ENCODE measurements at regions not wholly inside any gene's neighbourhood (a gene's known extent, or its start where the extent isn't known, plus 50 kb on each side); places are given as distances from the start of the nearest gene placed in this dataset.

GRCh38 chr5:107766439-107766838 is 95.7 kb upstream of the EFNA5 start:
- Histone ChIP-seq H3K27me3 (no peaks in the 10 kb centered on the region), H3K4me1 (no peaks in the 10 kb centered on the region), H3K9me3 (no peaks in the 10 kb centered on the region), H3K4me3 (no peak overlapping the region), H3K27ac (no peak overlapping the region), H3K36me3 (ENCODE audit: low read depth, missing control alignments) (no peaks in the 10 kb centered on the region)
- DNase-seq, result no peak
- 71 to 72% methylated on average over 5 of the region's 5 CpGs for WGBS, 2 donors
- TF ChIP-seq CTCF (IDR thresholded peaks at IDR 0.05) (no peak), POLR2A (IDR thresholded peaks at IDR 0.05) (no peak)
- intact Hi-C loops (cut with DNase I; ENCODE audit: low total_unique reads), result no loop called here

GRCh38 chr5:107765805-107766063 is 95.0 kb upstream of the EFNA5 start:
- intact Hi-C loops (cut with DNase I; ENCODE audit: low total_unique reads), result no loop called here
- Histone ChIP-seq H3K9me3 (no peaks in the 10 kb centered on the region), H3K4me1 (no peaks in the 10 kb centered on the region), H3K4me3 (no peak overlapping the region), H3K27ac (no peak overlapping the region), H3K36me3 (ENCODE audit: low read depth, missing control alignments) (no peaks in the 10 kb centered on the region), H3K27me3 (no peaks in the 10 kb centered on the region)
- TF ChIP-seq POLR2A (IDR thresholded peaks at IDR 0.05) (no peak), CTCF (IDR thresholded peaks at IDR 0.05) (no peak)
- no peak for DNase-seq
- WGBS, 2 donors, result 81% methylated on average over 3 of the region's 3 CpGs

- DNase-seq, result no peak
- TF ChIP-seq POLR2A (IDR thresholded peaks at IDR 0.05) (no peak), CTCF (IDR thresholded peaks at IDR 0.05) (no peak)
Observed at GRCh38 chr5:107764976-107765804, 94.5 kb upstream of the EFNA5 start.

GRCh38 chr5:107764282-107764681 is 93.5 kb upstream of the EFNA5 start:
- Histone ChIP-seq H3K36me3 (ENCODE audit: low read depth, missing control alignments) (no peaks in the 10 kb centered on the region), H3K4me1 (no peaks in the 10 kb centered on the region), H3K9me3 (no peaks in the 10 kb centered on the region), H3K27me3 (no peaks in the 10 kb centered on the region), H3K4me3 (no peak overlapping the region), H3K27ac (no peak overlapping the region)
- TF ChIP-seq CTCF (IDR thresholded peaks at IDR 0.05) (no peak), POLR2A (IDR thresholded peaks at IDR 0.05) (no peak)
- intact Hi-C loops (cut with DNase I; ENCODE audit: low total_unique reads), result no loop called here
- 90 to 92% methylated on average over 5 of the region's 5 CpGs for WGBS, 2 donors
- DNase-seq, result no peak

More at GRCh38 chr5:107764976-107765804, 94.5 kb upstream of the EFNA5 start:
- Histone ChIP-seq H3K9me3 (no peaks in the 10 kb centered on the region), H3K4me1 (no peaks in the 10 kb centered on the region), H3K27me3 (no peaks in the 10 kb centered on the region), H3K27ac (no peak overlapping the region), H3K36me3 (ENCODE audit: low read depth, missing control alignments) (no peaks in the 10 kb centered on the region), H3K4me3 (no peak overlapping the region)
- WGBS, 2 donors, result 77 to 79% methylated on average over 9 of the region's 9 CpGs
- intact Hi-C loops (cut with DNase I; ENCODE audit: low total_unique reads), result no loop called here

GRCh38 chr5:107753427-107753826 is 82.7 kb upstream of the EFNA5 start:
- Histone ChIP-seq H3K27ac (no peak overlapping the region), H3K36me3 (ENCODE audit: low read depth, missing control alignments) (no peaks in the 10 kb centered on the region), H3K4me1 (no peaks in the 10 kb centered on the region), H3K27me3 (no peaks in the 10 kb centered on the region), H3K4me3 (no peak overlapping the region), H3K9me3 (no peaks in the 10 kb centered on the region)
- intact Hi-C loops (cut with DNase I; ENCODE audit: low total_unique reads), result no loop called here
- TF ChIP-seq CTCF (IDR thresholded peaks at IDR 0.05) (no peak), POLR2A (IDR thresholded peaks at IDR 0.05) (no peak)
- DNase-seq, result no peak
- 93 to 100% methylated on average over 3 to 4 of the region's 4 CpGs for WGBS, 2 donors
